NCI-H146 treated with DMSO at 0.1 percent for 48 hours (cell line): ENCODE measurements at regions not wholly inside any gene's neighbourhood (a gene's known extent, or its start where the extent isn't known, plus 50 kb on each side); places are given as distances from the start of the nearest gene placed in this dataset.

Experiments
- DNase-seq: peaks from one replicate; lab custom pipeline; 2025; ENCODE audit not compliant: unreplicated experiment; lab: John Stamatoyannopoulos, UW

GRCh38 chr3:102141928-102142239 lies 292.6 kb downstream of the NFKBIZ start:
- DNase-seq: no peak

DNA sequence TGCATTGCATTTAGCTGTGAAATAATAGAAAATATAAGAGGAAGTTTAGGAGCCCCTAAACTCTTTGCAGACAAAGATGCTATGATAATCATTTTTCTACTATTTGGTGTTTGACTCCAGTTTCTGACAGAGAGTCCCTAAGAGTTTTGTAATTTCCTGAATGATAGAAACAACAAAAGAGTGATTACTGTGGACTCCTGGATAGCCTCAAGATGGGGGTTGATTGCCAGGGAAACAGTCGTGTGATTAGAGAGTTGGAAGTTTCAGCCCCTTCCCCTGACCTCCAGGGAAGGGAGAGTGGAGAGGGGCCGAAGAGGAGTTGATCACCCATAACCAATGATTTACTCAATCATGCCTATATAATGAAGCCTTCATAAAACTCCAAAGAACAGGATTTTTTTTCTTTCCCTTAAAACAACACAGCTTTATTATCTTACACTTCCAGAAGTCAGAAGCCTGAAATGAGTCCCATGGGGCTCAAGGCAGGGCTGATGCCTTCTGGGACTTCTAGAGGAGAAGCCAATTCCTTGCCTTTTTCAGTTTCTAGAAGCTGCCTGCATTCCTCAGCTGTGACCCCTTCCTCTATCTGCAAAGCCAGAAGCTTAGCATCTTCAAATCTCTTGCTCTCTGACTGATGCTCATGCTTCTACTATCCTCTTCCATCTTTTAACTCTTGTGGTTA lies 292.3 kb upstream of the ZPLD1 start:
- no peak for DNase-seq

GRCh38 chr3:102143536-102143935 lies 291.3 kb upstream of the ZPLD1 start:
- DNase-seq: no peak

- DNase-seq: no peak
These were observed 290.8 kb upstream of the ZPLD1 start for GRCh38 chr3:102144063-102144462.

DNA sequence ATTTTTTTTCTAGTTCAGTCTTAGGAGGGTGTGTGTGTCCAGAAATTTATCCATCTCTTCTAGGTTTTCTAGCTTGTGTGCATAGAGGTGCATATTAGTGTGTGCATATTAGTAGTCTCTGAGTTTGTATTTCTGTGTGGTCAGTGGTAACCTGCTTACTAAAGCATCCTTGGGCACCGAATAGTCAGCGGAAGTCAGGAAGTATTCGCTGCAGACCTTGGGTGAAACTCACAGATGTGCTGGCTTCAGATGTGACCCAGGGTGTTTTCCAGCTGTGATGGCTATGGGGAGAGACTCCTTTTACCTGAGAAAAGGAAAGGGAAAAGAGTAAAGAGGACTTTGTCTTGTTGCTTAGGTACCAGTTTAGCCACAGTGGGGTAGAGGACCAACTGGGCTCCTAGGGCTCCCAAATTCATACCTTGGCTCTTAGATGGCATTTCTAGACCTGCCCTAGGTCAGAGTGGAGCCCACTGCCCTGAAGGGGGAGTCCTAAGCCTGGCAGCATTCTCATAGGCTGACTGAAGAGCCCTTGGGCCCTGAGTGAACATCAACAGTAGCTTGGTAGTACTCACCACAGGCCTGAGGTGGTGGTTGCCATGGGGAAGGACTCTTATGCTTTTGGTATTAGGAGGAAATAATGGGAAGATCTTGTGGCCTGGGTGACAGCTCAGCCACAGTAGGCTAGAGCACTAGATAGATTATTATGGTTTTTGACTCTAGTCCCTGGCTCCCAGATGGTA lies 286.0 kb upstream of the ZPLD1 start:
- DNase-seq: no peak

GRCh38 chr3:102151935-102152334 lies 282.9 kb upstream of the ZPLD1 start:
- no peak for DNase-seq

DNA sequence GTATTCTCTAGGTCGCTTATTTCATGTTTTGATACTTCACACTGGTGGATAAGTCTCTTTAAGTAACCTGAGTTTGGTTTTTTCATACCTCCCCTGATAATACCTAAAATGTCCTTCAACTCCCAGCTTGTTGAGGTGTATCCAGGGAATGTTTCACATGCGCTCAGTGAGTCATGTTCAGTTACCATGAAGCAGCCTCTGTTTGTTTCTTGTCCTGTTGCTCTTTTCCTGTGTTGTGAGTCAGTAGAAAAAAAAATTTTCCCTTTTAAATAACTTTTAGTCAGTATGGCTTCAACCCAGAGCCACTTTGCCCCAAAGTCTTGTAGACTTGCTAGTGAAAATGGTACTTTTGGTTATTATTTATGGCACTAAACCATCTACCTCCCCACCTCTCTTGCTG lies 278.4 kb upstream of the ZPLD1 start:
- no peak for DNase-seq

- no peak for DNase-seq
These were observed 276.6 kb upstream of the ZPLD1 start for GRCh38 chr3:102158080-102158740.

DNA sequence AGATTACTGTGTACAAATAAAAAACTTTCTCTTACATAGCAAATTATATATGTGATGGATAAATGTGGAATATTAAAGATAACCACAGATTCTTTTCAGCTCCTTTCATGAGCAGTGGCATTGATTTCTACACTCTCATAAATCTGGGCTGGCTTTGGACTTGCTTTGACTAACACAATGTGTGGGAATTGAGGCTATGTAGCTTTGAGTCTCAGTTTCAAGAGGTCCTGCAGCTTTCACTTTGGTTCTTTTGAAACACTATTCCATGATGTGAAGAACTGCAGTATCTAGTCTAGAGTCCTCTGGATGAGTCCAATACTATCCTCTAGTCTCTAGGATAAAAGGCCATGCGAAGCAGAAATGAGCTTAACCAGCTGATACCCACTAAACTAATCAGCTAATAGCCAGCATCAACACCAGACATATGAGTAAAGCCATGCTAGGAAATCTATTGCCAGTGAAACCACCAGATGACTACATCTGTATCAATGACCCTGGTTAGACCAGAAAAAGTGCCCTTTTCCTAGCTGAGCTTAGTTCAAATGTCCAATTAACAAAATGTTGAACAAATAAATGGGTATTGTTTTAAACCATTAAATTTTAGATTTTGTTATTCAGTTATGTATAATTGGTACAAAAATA lies 274.9 kb upstream of the ZPLD1 start:
- no peak for DNase-seq

DNA sequence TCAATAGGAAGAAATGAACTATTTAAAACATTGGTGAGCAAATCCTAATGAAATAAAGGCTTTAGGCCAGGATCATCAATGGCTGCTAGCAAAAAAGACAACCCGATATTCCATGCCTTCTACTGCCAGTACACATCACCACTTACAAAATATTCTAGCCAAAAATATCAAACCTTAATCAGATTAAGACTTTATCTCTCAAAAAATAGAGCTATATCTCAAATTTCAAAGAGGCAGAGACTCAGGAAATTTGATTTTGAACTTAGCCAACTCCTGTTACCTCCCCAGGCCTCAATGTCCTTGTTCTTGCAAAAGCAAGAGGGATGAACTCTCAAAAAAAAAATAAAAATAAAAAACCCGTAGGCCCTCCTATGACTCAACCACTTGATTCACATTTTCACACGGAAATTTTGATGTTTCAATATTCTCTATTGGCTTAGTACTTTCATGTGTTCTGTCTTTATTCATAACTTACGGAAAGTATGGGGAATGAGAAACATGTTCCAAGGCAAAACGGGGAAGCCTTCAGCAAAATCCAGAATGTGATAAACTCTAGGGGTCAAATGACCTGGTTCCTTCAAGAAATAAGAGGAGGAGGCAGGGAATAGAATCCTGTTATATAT lies 273.3 kb upstream of the ZPLD1 start:
- no peak for DNase-seq

DNA sequence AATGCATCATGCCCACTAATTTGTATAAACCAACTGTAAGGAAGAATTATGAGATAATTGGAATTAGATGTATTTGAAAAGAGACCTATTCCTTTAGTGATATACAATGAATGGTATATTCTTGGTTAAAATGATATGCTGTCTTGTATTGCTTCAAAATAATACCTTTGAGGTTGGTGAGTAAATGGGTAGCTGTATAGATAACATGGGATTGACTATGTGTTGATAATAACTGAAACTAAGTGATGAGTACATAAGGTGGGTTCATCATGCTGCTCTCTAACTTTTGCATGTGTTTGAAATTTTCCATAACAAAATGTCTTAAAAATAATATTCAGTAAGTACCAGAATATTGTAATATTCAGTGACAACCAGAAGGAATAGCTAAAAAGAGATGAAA lies 272.6 kb upstream of the ZPLD1 start:
- no peak for DNase-seq

DNA sequence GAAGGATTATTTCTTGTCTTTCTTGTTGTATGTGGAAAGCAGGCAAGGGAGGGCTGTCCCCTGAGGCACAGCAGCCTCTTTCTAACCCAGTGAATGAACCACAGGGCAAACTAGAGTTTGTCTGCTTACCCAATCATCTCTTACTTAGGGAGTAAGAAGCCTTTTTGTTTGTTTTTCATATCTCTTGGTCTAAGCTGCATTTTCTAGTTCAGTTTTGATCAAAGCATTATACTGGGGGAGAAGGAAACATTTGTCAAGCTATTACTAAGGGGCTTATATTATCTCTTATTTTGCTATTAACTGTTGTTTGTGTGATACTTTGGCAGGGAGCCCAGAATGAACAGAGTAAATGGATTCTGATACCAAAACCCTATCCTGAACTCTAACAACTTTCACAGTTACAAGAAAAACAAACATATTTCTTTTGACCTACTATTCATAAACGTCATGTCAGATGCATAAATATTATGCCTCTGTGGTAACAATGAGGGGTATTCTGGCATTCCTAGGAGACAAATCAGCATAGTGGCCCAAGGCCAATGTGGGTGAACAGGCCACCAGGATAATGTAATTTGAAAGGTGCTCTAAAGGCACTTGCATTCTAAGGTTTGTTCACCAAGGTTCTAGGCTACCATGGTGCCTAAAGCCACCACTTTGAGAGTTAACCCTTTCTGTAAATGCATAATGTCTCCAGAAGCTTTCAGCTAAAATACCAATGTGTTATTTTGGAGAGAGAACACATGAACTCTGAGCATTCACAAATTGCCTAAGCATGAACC lies 271.6 kb upstream of the ZPLD1 start:
- no peak for DNase-seq

DNA sequence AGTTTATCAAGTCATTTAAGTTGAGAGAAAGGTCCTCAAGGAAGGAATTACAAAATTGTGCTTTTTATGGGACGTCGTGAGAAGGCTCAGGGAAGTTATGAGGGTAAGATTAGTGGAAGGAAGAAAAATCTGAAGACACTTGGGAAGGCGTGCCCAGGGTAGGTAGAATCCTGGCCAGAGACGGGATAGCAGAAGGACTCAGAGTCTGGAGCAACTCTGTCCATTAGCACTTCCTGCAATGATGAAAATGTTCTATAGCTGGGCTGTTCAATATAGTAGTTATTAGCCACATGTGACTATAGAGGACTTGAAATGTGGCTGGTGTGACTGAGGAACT lies 271.0 kb upstream of the ZPLD1 start:
- DNase-seq: no peak

GRCh38 chr3:102165367-102165766 lies 269.4 kb upstream of the ZPLD1 start:
- DNase-seq: no peak

GRCh38 chr3:102169915-102170479 lies 264.8 kb upstream of the ZPLD1 start:
- DNase-seq: no peak

DNA sequence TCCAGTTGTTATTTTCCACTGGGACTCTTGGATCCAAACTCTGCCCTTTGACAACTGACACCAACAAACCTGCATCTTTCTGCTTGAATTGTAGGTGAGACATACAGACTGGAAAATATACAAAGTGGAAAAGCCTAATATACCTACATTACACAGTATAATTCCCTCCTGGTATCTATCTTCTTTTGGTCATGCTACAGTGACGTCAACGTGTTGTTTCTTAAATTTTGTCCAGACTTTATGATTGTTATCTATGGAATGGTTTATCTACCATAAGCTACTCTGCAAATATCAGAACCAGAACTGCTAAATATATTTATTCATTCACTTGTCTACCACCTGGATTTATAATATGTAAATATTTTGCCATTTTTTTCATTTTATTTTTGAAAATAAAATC lies 264.3 kb upstream of the ZPLD1 start:
- no peak for DNase-seq

- no peak for DNase-seq
These were observed 260.5 kb upstream of the ZPLD1 start for GRCh38 chr3:102174312-102174712.

DNA sequence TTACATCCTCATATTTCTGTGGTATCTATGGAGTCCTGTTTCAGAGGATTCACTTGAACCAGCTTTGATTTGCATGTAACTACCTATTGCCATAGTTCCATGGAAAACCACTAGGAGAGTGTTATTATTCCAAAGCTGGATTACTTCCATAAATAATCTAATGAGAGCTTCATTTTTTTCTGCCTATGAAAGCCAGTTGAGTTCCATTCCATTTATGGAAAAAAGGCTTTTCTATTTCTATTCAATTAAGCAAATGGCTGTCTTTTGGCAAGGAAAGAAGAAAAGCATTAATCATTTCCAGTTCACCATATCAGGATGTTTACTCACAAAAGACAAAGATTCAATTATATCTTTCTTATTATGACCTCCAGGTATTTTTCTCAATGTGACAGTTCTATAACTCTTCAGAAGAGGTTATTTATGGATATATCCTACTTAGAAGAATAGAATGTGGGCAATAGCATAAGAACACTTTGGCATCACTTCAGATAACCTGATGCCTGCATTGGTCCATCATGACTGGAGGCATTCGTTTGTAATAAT lies 259.9 kb upstream of the ZPLD1 start:
- DNase-seq: no peak

DNA sequence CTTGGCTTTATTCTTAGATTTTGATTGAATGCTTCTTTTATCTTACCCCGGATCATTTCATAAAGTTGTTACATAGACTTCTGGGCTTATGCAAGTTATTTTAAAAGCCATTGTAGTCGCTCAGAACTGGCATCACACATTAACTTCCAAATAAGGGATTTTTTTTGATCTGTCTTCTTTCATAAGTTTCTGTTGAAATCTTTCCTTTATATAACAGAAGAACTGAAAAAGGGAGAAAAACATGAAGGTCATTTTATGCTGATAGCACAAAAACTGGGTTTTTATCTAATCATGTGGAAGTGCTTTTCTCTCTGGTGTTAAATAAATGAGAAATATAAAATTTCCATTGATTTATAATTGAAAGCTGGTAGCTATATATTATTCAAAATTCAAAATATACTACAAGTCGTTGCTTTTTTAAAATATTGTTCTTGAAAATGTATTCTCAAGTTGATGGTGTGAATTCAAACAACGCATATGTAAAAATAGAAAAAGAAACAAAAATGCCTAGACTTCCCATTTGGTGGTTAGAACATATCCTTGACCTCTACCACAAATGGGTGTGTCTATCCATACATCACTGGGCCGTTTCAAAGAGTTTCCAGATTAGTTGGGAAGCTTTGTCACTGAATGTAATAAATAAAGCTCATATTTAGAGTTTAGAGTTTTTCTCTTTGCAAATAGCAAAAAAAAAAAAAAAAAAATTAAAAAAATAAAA lies 258.3 kb upstream of the ZPLD1 start:
- no peak for DNase-seq
